ENCODE measurements at regions not wholly inside any gene's neighbourhood (a gene's known extent, or its start where the extent isn't known, plus 50 kb on each side); places are given as distances from the start of the nearest gene placed in this dataset.

DNA sequence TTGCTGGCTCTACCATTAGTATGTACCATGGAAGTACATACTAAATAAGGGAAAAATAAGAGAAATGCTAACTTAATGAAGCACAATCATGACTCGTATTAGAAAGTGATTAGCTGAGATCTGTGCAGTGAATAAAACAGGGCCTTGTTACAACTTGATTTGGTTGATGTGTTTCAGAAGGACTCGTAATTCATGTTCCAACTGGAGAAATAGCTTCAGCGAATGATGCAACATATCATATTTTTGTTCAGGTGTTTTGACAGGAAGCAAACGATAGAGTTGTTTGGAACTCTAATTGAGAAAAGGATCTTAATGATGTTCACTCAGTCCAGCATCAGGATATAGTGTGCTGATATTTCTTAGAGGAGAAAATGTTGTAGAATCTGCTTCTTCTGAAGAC lies 474.6 kb upstream of the WWC1 start (continued):
- TF ChIP-seq, protein P1, sequence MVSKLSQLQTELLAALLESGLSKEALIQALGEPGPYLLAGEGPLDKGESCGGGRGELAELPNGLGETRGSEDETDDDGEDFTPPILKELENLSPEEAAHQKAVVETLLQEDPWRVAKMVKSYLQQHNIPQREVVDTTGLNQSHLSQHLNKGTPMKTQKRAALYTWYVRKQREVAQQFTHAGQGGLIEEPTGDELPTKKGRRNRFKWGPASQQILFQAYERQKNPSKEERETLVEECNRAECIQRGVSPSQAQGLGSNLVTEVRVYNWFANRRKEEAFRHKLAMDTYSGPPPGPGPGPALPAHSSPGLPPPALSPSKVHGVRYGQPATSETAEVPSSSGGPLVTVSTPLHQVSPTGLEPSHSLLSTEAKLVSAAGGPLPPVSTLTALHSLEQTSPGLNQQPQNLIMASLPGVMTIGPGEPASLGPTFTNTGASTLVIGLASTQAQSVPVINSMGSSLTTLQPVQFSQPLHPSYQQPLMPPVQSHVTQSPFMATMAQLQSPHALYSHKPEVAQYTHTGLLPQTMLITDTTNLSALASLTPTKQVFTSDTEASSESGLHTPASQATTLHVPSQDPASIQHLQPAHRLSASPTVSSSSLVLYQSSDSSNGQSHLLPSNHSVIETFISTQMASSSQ (IDR thresholded peaks at IDR 0.05; ENCODE audit: low read depth): no peak
- TF ChIP-seq, protein P1 (CRISPR knock-in tag; IDR thresholded peaks at IDR 0.05; ENCODE audit: borderline replicate concordance): no peak
- TF ChIP-seq ZIK1 (CRISPR knock-in tag; IDR thresholded peaks at IDR 0.05; ENCODE audit: borderline replicate concordance, low read depth) (no peak), BHLHE40 (IDR thresholded peaks at IDR 0.05; ENCODE audit: low read length) (no peak), NFKBIZ (CRISPR knock-in tag; IDR thresholded peaks at IDR 0.05) (no peak), HDAC1 (CRISPR knock-in tag; IDR thresholded peaks at IDR 0.05) (no peak), ZBTB1 (CRISPR knock-in tag; IDR thresholded peaks at IDR 0.05; ENCODE audit: borderline replicate concordance) (no peak)

DNA sequence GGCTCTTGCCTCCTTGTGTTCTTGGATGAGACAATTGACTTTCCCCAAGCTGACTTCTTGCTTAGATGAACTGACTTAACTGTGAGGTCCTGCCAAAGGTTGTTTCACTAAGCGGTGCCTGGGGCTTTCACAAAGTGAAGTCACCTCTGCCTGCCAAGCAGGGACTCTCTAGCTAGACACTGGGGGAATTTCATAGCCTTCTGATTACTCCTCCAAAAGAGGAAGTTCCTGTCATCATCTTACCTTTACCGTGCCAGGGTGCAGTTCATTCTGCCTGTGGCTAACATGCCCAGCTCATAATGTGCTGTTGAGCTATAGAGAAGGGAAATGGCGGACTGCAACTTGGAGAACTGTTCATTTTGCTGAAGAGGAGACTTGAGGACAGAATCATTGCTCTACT lies 472.0 kb upstream of the WWC1 start:
- POLR2A ChIA-PET: no interaction called here
- TF ChIP-seq ATM (IDR thresholded peaks at IDR 0.05; ENCODE audit: borderline replicate concordance) (no peak), ZZZ3 (CRISPR knock-in tag; IDR thresholded peaks at IDR 0.05; ENCODE audit: borderline replicate concordance) (no peak), ZBTB3 (CRISPR knock-in tag; IDR thresholded peaks at IDR 0.05; ENCODE audit: borderline replicate concordance, low read depth) (no peak)
- TF ChIP-seq, protein P2, sequence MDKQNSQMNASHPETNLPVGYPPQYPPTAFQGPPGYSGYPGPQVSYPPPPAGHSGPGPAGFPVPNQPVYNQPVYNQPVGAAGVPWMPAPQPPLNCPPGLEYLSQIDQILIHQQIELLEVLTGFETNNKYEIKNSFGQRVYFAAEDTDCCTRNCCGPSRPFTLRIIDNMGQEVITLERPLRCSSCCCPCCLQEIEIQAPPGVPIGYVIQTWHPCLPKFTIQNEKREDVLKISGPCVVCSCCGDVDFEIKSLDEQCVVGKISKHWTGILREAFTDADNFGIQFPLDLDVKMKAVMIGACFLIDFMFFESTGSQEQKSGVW (CRISPR knock-in tag; IDR thresholded peaks at IDR 0.05; ENCODE audit: borderline replicate concordance): no peak
- TF ChIP-seq, protein P3, sequence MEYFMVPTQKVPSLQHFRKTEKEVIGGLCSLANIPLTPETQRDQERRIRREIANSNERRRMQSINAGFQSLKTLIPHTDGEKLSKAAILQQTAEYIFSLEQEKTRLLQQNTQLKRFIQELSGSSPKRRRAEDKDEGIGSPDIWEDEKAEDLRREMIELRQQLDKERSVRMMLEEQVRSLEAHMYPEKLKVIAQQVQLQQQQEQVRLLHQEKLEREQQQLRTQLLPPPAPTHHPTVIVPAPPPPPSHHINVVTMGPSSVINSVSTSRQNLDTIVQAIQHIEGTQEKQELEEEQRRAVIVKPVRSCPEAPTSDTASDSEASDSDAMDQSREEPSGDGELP (IDR thresholded peaks at IDR 0.05; ENCODE audit: borderline replicate concordance, low read depth): no peak
- TF ChIP-seq, protein P4, sequence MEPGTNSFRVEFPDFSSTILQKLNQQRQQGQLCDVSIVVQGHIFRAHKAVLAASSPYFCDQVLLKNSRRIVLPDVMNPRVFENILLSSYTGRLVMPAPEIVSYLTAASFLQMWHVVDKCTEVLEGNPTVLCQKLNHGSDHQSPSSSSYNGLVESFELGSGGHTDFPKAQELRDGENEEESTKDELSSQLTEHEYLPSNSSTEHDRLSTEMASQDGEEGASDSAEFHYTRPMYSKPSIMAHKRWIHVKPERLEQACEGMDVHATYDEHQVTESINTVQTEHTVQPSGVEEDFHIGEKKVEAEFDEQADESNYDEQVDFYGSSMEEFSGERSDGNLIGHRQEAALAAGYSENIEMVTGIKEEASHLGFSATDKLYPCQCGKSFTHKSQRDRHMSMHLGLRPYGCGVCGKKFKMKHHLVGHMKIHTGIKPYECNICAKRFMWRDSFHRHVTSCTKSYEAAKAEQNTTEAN (CRISPR knock-in tag; conservative IDR thresholded peaks at IDR 0.05): no peak
- TF ChIP-seq, protein P5, sequence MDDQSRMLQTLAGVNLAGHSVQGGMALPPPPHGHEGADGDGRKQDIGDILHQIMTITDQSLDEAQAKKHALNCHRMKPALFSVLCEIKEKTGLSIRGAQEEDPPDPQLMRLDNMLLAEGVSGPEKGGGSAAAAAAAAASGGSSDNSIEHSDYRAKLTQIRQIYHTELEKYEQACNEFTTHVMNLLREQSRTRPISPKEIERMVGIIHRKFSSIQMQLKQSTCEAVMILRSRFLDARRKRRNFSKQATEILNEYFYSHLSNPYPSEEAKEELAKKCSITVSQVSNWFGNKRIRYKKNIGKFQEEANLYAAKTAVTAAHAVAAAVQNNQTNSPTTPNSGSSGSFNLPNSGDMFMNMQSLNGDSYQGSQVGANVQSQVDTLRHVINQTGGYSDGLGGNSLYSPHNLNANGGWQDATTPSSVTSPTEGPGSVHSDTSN (CRISPR knock-in tag; IDR thresholded peaks at IDR 0.05; ENCODE audit: borderline replicate concordance): no peak

More for the DNA sequence above, 472.0 kb upstream of the WWC1 start:
- CTCF ChIA-PET (ENCODE audit: low intra/inter-chr PET ratio, low total read pairs): no interaction called here
- Histone ChIP-seq H3K27ac (ENCODE audit: extremely low read length, insufficient read depth, low read length) (no peak overlapping the region), H3K4me1 (ENCODE audit: insufficient read depth, low read length) (no peaks in the 10 kb centered on the region), H3K9ac (ENCODE audit: insufficient read depth, low read depth, low read length) (no peak overlapping the region), H3K79me2 (ENCODE audit: insufficient read depth, low read length) (no peaks in the 10 kb centered on the region), H2AFZ (ENCODE audit: low read length) (no peak overlapping the region), H3K4me3 (replicated peaks in 1 of 3; ENCODE audit: insufficient read depth in 1 of 3, low read depth in 2 of 3, low read length in 3 of 3) (no peak overlapping the region), H3K27me3 (ENCODE audit: control insufficient read depth in 1 of 2, insufficient read depth in 2 of 2, low read length in 2 of 2) (no peaks in the 10 kb centered on the region), H4K20me1 (ENCODE audit: insufficient read depth, low read length) (no peaks in the 10 kb centered on the region), H3K4me2 (ENCODE audit: low read depth, low read length) (no peak overlapping the region), H3K9me3 (ENCODE audit: low read length) (no peaks in the 10 kb centered on the region), H3K36me3 (replicated peaks in 1 of 2; ENCODE audit: control insufficient read depth in 1 of 2, insufficient read depth in 2 of 2, low read length in 2 of 2) (no peaks in the 10 kb centered on the region)
- in situ Hi-C loops (cut with HindIII; ENCODE audit: extremely low pct_ligation_motif_present, low pct_unique_long_range_greater_than_20kb): no loop called here
- FAIRE-seq: no peak
- intact Hi-C loops (cut with micrococcal nuclease; ENCODE audit: unreplicated experiment): no loop called here
- 0% methylated on average over 3 of the region's 3 CpGs for WGBS (ENCODE audit: low lambda C conversion rate)
- BruUV-seq (replicated peaks): no TSS peak
- no peak for ATAC-seq
- no peak for DNase-seq (ENCODE audit: low spot score)
